GM21786 (cell line): ENCODE measurements at regions not wholly inside any gene's neighbourhood (a gene's known extent, or its start where the extent isn't known, plus 50 kb on each side); places are given as distances from the start of the nearest gene placed in this dataset.
"Not testable (repeated sequence)": the region's sequence is repeated elsewhere in the genome, so short reads cannot be mapped to it uniquely, and the experiment has no call there.

ENCODE experiments used
- ATAC-seq: cut with Tn5 transposase; IDR thresholded peaks from one replicate; pipeline ENCODE4 v1.9.1; 2021; ENCODE audit not compliant: unreplicated experiment

GRCh38 chr4:65999518-65999871 lies 329.2 kb upstream of the EPHA5 start:
- ATAC-seq, result no peak

GRCh38 chr4:65998807-65999517 lies 328.7 kb upstream of the EPHA5 start:
- ATAC-seq, result not testable (repeated sequence)

GRCh38 chr4:65983061-65983460 lies 312.8 kb upstream of the EPHA5 start:
- ATAC-seq, result no peak

GRCh38 chr4:65976287-65976686 lies 306.0 kb upstream of the EPHA5 start:
- no peak for ATAC-seq

GRCh38 chr4:65973186-65973585 lies 302.9 kb upstream of the EPHA5 start:
- no peak for ATAC-seq

GRCh38 chr4:65971686-65972085 lies 301.4 kb upstream of the EPHA5 start:
- ATAC-seq, result no peak

GRCh38 chr4:65968831-65969558 lies 298.7 kb upstream of the EPHA5 start:
- ATAC-seq, result no peak

GRCh38 chr4:65960751-65961150 lies 290.5 kb upstream of the EPHA5 start:
- no peak for ATAC-seq

- no peak for ATAC-seq
These were observed 284.1 kb upstream of the EPHA5 start for GRCh38 chr4:65954416-65954815.

GRCh38 chr4:65951177-65951576 lies 280.9 kb upstream of the EPHA5 start:
- no peak for ATAC-seq

- ATAC-seq, result no peak
These were observed 272.8 kb upstream of the EPHA5 start for GRCh38 chr4:65943076-65943475.

GRCh38 chr4:65924843-65925242 lies 254.6 kb upstream of the EPHA5 start:
- ATAC-seq, result no peak

GRCh38 chr4:65923616-65924015 lies 253.3 kb upstream of the EPHA5 start:
- ATAC-seq, result no peak

- ATAC-seq, result no peak
These were observed 250.9 kb upstream of the EPHA5 start for GRCh38 chr4:65921180-65921579.

GRCh38 chr4:65918872-65919271 lies 248.6 kb upstream of the EPHA5 start:
- no peak for ATAC-seq

GRCh38 chr4:65918212-65918611 lies 247.9 kb upstream of the EPHA5 start:
- ATAC-seq, result no peak

- no peak for ATAC-seq
These were observed 247.2 kb upstream of the EPHA5 start for GRCh38 chr4:65917486-65917885.

GRCh38 chr4:65911720-65912119 lies 241.4 kb upstream of the EPHA5 start:
- ATAC-seq, result no peak

- ATAC-seq, result no peak
These were observed 223.9 kb upstream of the EPHA5 start for GRCh38 chr4:65893957-65894755.

GRCh38 chr4:65893271-65893670 lies 223.0 kb upstream of the EPHA5 start:
- no peak for ATAC-seq

GRCh38 chr4:65880594-65880993 lies 210.3 kb upstream of the EPHA5 start:
- ATAC-seq, result no peak
